Right lobe of liver (tissue), 4 donors: ENCODE measurements at regions not wholly inside any gene's neighbourhood (a gene's known extent, or its start where the extent isn't known, plus 50 kb on each side); places are given as distances from the start of the nearest gene placed in this dataset.

Source experiments
- CTCF ChIP-seq, 4 donors: fragments of 200-600 bp in 3 of 4; fragments of 450-650 bp in 1 of 4; IDR thresholded peaks; one replicate each; pipeline versions ENCODE4 v1.5.1 to v1.8.0; 2016 to 2022; ENCODE audit warnings: antibody characterized with exemption in 4 of 4, mild to moderate bottlenecking in 2 of 4
- POLR2A ChIP-seq: fragments of 450-650 bp; IDR thresholded peaks from one replicate; pipeline ENCODE4 v1.6.1; 2017; ENCODE audit warnings: antibody characterized with exemption, mild to moderate bottlenecking
- donor health status: DM: no; HTN: no; CAD: no.
- donor health status: DM: no; HTN: no; CAD: no.
- donor health status: DM: no; HTN: yes; CAD: no.

GRCh38 chr13:76764429-76764828, 121.8 kb downstream of the KCTD12 start:
- TF ChIP-seq POLR2A = no peak
- TF ChIP-seq CTCF (IDR thresholded peaks at IDR 0.05) = no peak
